CD4-positive, alpha-beta T cell treated with Interleukin-6 for 4 hours (primary cell): ENCODE measurements at regions not wholly inside any gene's neighbourhood (a gene's known extent, or its start where the extent isn't known, plus 50 kb on each side); places are given as distances from the start of the nearest gene placed in this dataset.

ENCODE experiments used
- DNase-seq: peaks from one replicate; pipeline ENCODE4 v3.0.0-alpha.2; 2020; ENCODE audit warnings: mixed read lengths

GRCh38 chr22:47551431-47551775, 789.0 kb downstream of the TBC1D22A start:
- DNase-seq = no peak

GRCh38 chr22:47550524-47551430, 788.3 kb downstream of the TBC1D22A start:
- no peak for DNase-seq

- no peak for DNase-seq
Measured at GRCh38 chr22:47549741-47550340, 787.4 kb downstream of the TBC1D22A start.

GRCh38 chr22:47548953-47549740, 786.7 kb downstream of the TBC1D22A start:
- DNase-seq = no peak

GRCh38 chr22:47547881-47548650, 785.6 kb downstream of the TBC1D22A start:
- no peak for DNase-seq

GRCh38 chr22:47547239-47547661, 784.8 kb downstream of the TBC1D22A start:
- DNase-seq = no peak

GRCh38 chr22:47544696-47545095, 782.2 kb downstream of the TBC1D22A start:
- DNase-seq = no peak

GRCh38 chr22:47543447-47543846, 781.0 kb downstream of the TBC1D22A start:
- DNase-seq = no peak

- no peak for DNase-seq
Measured at GRCh38 chr22:47540011-47540410, 777.6 kb downstream of the TBC1D22A start.

- no peak for DNase-seq
Measured at GRCh38 chr22:47539374-47539773, 776.9 kb downstream of the TBC1D22A start.

GRCh38 chr22:47535681-47536080, 773.2 kb downstream of the TBC1D22A start:
- no peak for DNase-seq

GRCh38 chr22:47534804-47535410, 772.5 kb downstream of the TBC1D22A start:
- DNase-seq = no peak

- no peak for DNase-seq
Measured at GRCh38 chr22:47533961-47534803, 771.7 kb downstream of the TBC1D22A start.

- no peak for DNase-seq
Measured at GRCh38 chr22:47517062-47517461, 754.6 kb downstream of the TBC1D22A start.

GRCh38 chr22:47515384-47516125, 753.1 kb downstream of the TBC1D22A start:
- DNase-seq = no peak

GRCh38 chr22:47512617-47513016, 750.2 kb downstream of the TBC1D22A start:
- no peak for DNase-seq

GRCh38 chr22:47504962-47505361, 742.5 kb downstream of the TBC1D22A start:
- no peak for DNase-seq

- no peak for DNase-seq
Measured at GRCh38 chr22:47498969-47499495, 736.6 kb downstream of the TBC1D22A start.

GRCh38 chr22:47497666-47498065, 735.2 kb downstream of the TBC1D22A start:
- no peak for DNase-seq

- DNase-seq = no peak
Measured at GRCh38 chr22:47495110-47495509, 732.7 kb downstream of the TBC1D22A start.
